ENCODE measurements at regions not wholly inside any gene's neighbourhood (a gene's known extent, or its start where the extent isn't known, plus 50 kb on each side); places are given as distances from the start of the nearest gene placed in this dataset.

- no peak for DNase-seq (ENCODE audit: low spot score)
- no peak for FAIRE-seq
Observed at GRCh38 chr13:86714495-86714894, 915.3 kb upstream of the SLITRK6 start.

GRCh38 chr13:86725105-86725504 is 925.9 kb upstream of the SLITRK6 start:
- DNase-seq (ENCODE audit: low spot score) = no peak
- FAIRE-seq = no peak

DNA sequence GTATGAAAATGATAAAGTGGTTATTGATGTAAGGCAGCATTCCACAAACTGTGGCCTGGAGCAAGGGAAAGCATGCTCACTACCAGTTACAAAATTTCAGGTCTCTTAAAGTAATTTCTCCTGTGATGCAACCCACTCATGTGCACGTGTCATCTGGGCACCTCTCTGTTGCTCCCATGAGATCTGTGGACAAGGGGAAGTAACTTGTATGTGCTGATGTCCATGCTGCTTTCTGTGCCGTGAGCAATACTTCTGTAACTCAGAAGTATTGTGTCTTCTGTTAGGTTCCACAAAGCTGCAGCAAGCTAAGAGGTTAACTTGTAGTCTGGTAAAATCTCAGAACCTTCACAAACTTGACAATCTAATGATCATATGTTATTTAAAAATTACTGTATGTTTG is 930.0 kb upstream of the SLITRK6 start:
- DNase-seq (ENCODE audit: low spot score) (no peak), FAIRE-seq (no peak)

DNA sequence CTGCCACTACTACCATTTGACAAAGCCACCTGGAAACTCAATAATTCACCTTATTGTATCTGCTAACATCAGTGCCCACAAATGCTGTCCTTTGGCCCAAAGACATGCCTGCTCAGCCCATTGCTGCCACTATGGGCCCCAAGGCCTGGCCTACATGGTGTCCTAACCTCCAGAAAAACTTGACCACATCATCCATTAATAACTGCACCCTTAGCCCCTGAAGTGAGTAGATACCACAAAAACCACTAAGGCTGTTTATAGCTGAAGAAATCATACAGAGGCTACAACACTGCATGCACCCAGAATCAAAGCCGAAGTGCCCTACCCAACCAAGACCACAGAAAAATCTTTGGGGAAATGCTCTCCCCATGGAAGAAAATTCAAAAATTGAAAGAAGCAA is 932.8 kb upstream of the SLITRK6 start:
- FAIRE-seq = no peak
- DNase-seq (ENCODE audit: low spot score) = no peak

GRCh38 chr13:86737334-86737932 is 933.7 kb upstream of the SLITRK5 start:
- FAIRE-seq = no peak
- DNase-seq (ENCODE audit: low spot score) = no peak

- DNase-seq (ENCODE audit: low spot score) (no peak), FAIRE-seq (no peak)
Observed at GRCh38 chr13:86741762-86742285, 929.3 kb upstream of the SLITRK5 start.

DNA sequence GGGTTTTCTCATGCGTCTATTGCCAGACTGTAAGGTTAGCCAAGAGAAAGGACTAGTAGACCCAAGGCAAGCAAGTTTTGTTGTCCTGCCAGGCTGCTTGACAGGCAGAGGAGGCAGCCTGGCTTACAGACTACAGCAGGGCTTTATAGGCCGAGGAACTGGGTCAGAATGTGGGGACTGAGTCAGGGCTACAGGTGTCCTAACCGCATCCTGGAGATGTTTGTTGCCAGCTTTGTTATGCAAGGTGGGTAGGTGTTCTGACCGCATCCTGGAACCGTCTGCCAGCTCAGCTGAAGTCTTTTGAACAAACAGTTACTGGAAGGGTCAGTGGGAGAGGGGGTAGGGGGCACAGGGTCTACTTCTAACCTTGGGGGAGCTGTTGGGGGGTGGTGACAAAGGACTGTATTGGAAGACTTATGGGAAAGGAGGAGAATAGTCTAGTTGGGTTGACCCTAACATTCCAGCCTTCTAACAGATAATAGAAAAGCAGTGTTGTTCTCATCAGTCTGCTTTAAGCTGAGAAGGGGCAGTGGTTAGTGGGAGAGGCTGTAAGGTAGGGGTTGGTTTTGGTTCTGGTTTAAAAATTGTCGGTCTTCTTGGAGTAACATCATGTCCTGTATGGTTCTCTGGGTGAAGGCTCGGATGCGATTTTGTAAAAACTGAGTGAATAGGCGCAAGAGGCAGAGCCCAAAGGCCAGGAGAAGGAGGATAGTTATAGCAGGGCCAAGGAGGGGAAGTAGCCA is 913.8 kb upstream of the SLITRK5 start:
- FAIRE-seq (no peak), DNase-seq (ENCODE audit: low spot score) (no peak)

DNA sequence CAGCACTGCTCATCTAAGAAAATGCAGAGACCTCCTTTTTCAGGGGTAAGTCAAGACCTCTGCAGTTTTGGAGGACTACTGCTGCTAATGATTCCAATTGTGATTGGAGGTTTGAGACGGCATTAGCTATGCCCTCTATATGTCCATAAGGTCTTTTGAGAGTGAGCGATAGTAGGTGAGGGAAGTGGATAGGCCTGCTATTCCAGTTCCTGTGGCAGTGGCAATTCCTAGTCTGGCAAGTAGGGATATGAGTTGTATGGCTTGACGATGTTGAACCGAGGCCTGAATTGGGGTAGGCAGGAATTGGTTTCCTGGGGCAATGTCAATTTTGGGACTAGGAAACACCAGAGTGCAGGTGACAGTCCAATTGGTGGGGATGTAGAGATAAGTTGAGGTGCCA is 913.1 kb upstream of the SLITRK5 start:
- FAIRE-seq = no peak
- DNase-seq (ENCODE audit: low spot score) = no peak

- DNase-seq (ENCODE audit: low spot score) = no peak
- FAIRE-seq = no peak
Observed at GRCh38 chr13:86760620-86761019, 910.6 kb upstream of the SLITRK5 start.

DNA sequence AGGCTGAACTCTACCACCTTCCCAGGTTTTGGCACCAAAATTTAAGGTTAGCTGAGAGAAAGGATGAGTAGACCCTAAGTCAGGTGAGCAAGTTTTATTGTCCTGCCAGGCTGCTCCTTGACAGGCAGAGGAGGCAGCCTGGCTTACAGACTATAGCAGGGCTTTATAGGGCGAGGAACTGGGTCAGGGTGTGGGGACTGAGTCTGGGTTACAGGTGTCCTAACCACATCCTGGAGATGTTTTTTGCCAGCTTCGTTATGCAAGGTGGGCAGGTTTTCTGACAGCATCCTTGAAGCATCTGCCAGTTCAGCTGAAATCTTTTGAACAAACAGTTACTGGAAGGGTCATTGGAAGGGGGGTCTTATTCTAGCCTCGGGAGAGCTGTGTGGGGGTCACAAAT is 905.7 kb upstream of the SLITRK5 start:
- FAIRE-seq (no peak), DNase-seq (ENCODE audit: low spot score) (no peak)

- DNase-seq (ENCODE audit: low spot score) (no peak), FAIRE-seq (no peak)
Observed at GRCh38 chr13:86788616-86789015, 882.6 kb upstream of the SLITRK5 start.

DNA sequence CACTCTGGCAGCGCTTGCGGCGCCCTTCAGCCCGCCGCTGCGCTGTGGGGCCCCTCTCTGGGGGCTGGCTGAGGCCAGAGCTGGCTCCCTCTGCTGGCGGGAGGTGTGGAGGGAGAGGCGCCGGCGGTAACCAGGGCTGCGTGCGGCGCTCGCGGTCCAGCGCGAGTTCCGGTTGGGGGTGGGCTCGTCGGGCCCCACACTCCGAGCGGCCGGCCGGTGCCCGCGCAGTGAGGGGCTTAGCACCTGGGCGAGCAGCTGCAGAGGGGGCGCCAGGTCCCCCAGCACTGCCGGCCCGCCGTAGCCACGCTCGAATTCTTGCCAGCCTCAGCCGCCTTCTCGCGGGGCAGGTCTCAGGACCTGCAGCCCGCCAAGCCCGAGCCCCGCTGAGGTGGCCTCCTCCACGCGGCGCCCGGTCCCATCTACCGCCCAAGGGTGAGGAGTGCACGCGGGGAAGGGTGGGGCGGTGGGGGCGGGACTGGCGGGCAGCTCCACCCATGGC is 879.0 kb upstream of the SLITRK5 start:
- DNase-seq (ENCODE audit: low spot score) = no peak
- no peak for FAIRE-seq

- FAIRE-seq = no peak
- DNase-seq (ENCODE audit: low spot score) = no peak
Observed at GRCh38 chr13:86795858-86796257, 875.3 kb upstream of the SLITRK5 start.

DNA sequence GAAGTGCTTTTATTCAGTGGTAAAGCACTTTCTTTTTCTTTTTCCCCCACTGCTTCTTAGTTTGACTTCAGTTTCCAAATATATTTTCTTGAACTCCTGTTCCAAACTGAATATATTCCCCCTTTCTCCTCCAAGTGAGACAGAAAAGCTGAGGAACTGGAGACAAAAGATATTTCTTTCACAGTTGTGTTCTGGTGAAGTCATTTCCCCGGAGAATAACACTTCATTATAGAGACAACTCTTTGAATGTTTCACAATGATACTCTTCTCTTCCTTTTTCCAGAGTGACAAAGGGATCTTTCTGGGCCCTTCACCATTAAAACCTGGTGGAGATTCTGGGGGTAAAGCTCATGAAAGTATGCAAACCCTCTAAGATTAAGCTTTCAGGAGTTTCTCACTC is 860.8 kb upstream of the SLITRK5 start:
- FAIRE-seq = no peak

GRCh38 chr13:86813198-86813597 is 858.0 kb upstream of the SLITRK5 start:
- no peak for FAIRE-seq

More for the DNA sequence above, 860.8 kb upstream of the SLITRK5 start:
- DNase-seq (ENCODE audit: low spot score) = no peak

DNA sequence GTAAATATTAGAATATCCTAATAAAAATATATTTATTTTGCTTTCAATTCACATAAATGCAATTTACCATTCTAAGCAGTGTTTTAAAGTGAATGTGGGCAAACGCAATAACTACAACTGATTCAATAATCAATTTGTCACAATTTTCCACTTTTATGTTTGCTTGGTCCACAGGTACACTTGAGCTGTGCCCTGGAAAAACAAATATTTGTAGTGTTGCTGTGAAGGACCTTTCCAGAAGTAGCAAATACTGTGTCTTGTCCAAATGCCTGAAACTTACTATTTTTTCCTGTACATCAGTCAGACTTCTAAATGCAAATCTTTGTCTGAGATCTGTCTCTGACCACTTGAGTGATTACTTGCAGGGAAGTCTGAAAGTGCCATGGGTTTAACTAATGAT is 845.8 kb upstream of the SLITRK5 start:
- DNase-seq (ENCODE audit: low spot score) (no peak), FAIRE-seq (no peak)

More at GRCh38 chr13:86813198-86813597, 858.0 kb upstream of the SLITRK5 start:
- no peak for DNase-seq (ENCODE audit: low spot score)

GRCh38 chr13:86826232-86826631 is 844.9 kb upstream of the SLITRK5 start:
- DNase-seq (ENCODE audit: low spot score) = no peak
- FAIRE-seq = no peak

GRCh38 chr13:86830046-86830445 is 841.1 kb upstream of the SLITRK5 start:
- no peak for DNase-seq (ENCODE audit: low spot score)

GRCh38 chr13:86831084-86831483 is 840.1 kb upstream of the SLITRK5 start:
- FAIRE-seq (no peak), DNase-seq (ENCODE audit: low spot score) (no peak)

More at GRCh38 chr13:86830046-86830445, 841.1 kb upstream of the SLITRK5 start:
- FAIRE-seq = no peak

DNA sequence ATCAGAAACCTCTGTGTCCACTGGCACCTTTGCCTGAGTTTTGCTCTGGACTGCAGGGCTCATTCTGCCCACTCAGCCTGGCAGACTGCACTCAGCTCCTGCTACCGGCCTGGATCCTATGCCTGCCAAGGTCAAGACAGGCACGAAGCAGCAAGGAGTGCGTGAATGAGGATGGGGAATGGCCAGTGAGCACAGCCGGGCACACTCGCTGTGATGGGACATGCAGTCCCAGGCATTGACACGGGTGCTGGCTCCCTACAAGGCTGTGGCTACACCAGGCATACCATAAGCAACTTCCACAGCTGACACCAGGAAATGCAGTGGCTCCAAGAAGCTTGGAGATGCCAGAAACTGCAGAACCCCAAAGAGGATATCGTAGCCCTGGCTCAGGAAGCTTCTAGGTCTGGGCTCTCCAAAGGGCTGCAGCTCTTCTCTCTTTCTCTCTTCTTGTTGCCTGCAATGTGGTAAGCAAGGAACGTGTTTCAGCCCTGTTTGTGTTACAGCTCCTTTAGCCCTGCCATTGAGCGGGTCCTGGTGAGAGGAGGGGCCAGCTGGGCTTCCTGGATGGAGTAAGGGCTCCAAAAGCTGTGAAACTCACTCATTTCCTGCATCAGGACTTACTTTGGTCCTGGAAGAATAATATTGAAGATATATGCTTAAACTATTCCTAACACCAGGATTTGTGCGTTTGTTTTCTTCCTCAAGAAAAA is 832.6 kb upstream of the SLITRK5 start:
- FAIRE-seq (no peak), DNase-seq (ENCODE audit: low spot score) (no peak)

- DNase-seq (ENCODE audit: low spot score) = no peak
Observed at GRCh38 chr13:86839221-86839620, 832.0 kb upstream of the SLITRK5 start.

More at GRCh38 chr13:86839221-86839620, 832.0 kb upstream of the SLITRK5 start:
- FAIRE-seq = no peak
